CD4-positive, alpha-beta T cell treated with Interleukin-4 for 1 hour (primary cell): ENCODE measurements at regions not wholly inside any gene's neighbourhood (a gene's known extent, or its start where the extent isn't known, plus 50 kb on each side); places are given as distances from the start of the nearest gene placed in this dataset.

Experiments used
- DNase-seq, 2 donors: peaks; one replicate each; pipeline ENCODE4 v3.0.0-alpha.2; 2020 to 2022

- DNase-seq, result no peak
These were observed 424.2 kb upstream of the DCN start for GRCh38 chr12:91606662-91607377.

GRCh38 chr12:91604897-91605296 lies 422.3 kb upstream of the DCN start:
- no peak for DNase-seq

- no peak for DNase-seq
These were observed 420.4 kb upstream of the DCN start for GRCh38 chr12:91603060-91603459.

- DNase-seq, result no peak
These were observed 418.4 kb upstream of the DCN start for GRCh38 chr12:91601054-91601453.

- no peak for DNase-seq
These were observed 412.1 kb upstream of the DCN start for GRCh38 chr12:91594715-91595114.

GRCh38 chr12:91591639-91591987 lies 409.0 kb upstream of the DCN start:
- no peak for DNase-seq

GRCh38 chr12:91590966-91591638 lies 408.5 kb upstream of the DCN start:
- no peak for DNase-seq

GRCh38 chr12:91588874-91589454 lies 406.3 kb upstream of the DCN start:
- DNase-seq, result no peak

- no peak for DNase-seq
These were observed 403.4 kb upstream of the DCN start for GRCh38 chr12:91586015-91586414.

- DNase-seq, result no peak
These were observed 400.2 kb upstream of the DCN start for GRCh38 chr12:91582811-91583210.

GRCh38 chr12:91579516-91580263 lies 397.1 kb upstream of the DCN start:
- DNase-seq, result no peak

GRCh38 chr12:91577586-91578539 lies 395.2 kb upstream of the DCN start:
- peak in 1 of 2 donors; percentile 63 for DNase-seq

- DNase-seq, result no peak
These were observed 393.8 kb upstream of the DCN start for GRCh38 chr12:91576432-91576831.

- DNase-seq, result no peak
These were observed 393.0 kb upstream of the DCN start for GRCh38 chr12:91575630-91576029.

GRCh38 chr12:91574975-91575374 lies 392.4 kb upstream of the DCN start:
- DNase-seq, result no peak

GRCh38 chr12:91574391-91574790 lies 391.8 kb upstream of the DCN start:
- DNase-seq, result no peak

- DNase-seq, result no peak
These were observed 390.3 kb upstream of the DCN start for GRCh38 chr12:91572869-91573268.

GRCh38 chr12:91567100-91567485 lies 384.5 kb upstream of the DCN start:
- DNase-seq, result no peak

- DNase-seq, result no peak
These were observed 383.9 kb upstream of the DCN start for GRCh38 chr12:91566328-91567099.

GRCh38 chr12:91565846-91566245 lies 383.2 kb upstream of the DCN start:
- DNase-seq, result no peak

GRCh38 chr12:91565246-91565645 lies 382.6 kb upstream of the DCN start:
- no peak for DNase-seq
